WTC11 (cell line): ENCODE measurements at regions not wholly inside any gene's neighbourhood (a gene's known extent, or its start where the extent isn't known, plus 50 kb on each side); places are given as distances from the start of the nearest gene placed in this dataset.
A peak's percentile ranks its signal among the peaks of the same experiment; 100 is the strongest.

ENCODE experiments used
- ATAC-seq: fragments of 200-7000 bp; cut with Tn5 transposase; 2 replicates; pipeline ENCODE4 v1.10.0; 2021; ENCODE audit warnings: mild to moderate bottlenecking, moderate library complexity
- CTCF ChIA-PET: fragments of 300-600 bp; sonication (Branson Sonifier 250); formaldehyde crosslinking; loops from one replicate; lab custom pipeline; 2021; ENCODE audit warnings: antibody characterized with exemption; lab: Charles Lee
- POLR2A ChIA-PET: fragments of 350-600 bp; sonication (Branson Sonifier 250); formaldehyde crosslinking; loops from one replicate; lab custom pipeline; 2021; ENCODE audit warnings: antibody characterized with exemption; lab: Charles Lee
- DNase-seq: peaks from one replicate; pipeline ENCODE4 v3.0.0; 2021; ENCODE audit warnings: low spot score
- H3K27ac Mint-ChIP-seq: 2 replicates; pipeline ENCODE4 v1.8.0; 2021; ENCODE audit warnings: mixed read lengths
- H3K27me3 Mint-ChIP-seq: 2 replicates; pipeline ENCODE4 v1.8.0; 2021; ENCODE audit warnings: low read depth, mild to moderate bottlenecking, moderate library complexity, mixed read lengths
- H3K36me3 Mint-ChIP-seq: 2 replicates; pipeline ENCODE4 v1.8.0; 2021; ENCODE audit warnings: mixed read lengths
- H3K4me1 Mint-ChIP-seq: 2 replicates; pipeline ENCODE4 v1.8.0; 2022; ENCODE audit warnings: mixed read lengths
- H3K4me3 Mint-ChIP-seq: 2 replicates; pipeline ENCODE4 v1.8.0; 2021; ENCODE audit warnings: mild to moderate bottlenecking, moderate library complexity, mixed read lengths
- H3K9me3 Mint-ChIP-seq: 2 replicates; pipeline ENCODE4 v1.8.0; 2021; ENCODE audit warnings: mixed read lengths
- CBFB ChIP-seq: sonication (generic); formaldehyde crosslinking; IDR thresholded peaks from 2 replicates; pipeline ENCODE4 v1.8.1; 2022; ENCODE audit warnings: mild to moderate bottlenecking, low read depth, missing genetic modification reagents
- CREB1 ChIP-seq: sonication (generic); formaldehyde crosslinking; IDR thresholded peaks from 2 replicates; pipeline ENCODE4 v1.8.0; 2023; ENCODE audit warnings: mild to moderate bottlenecking, missing genetic modification reagents
- CREM ChIP-seq: sonication (generic); formaldehyde crosslinking; IDR thresholded peaks from 2 replicates; pipeline ENCODE4 v1.8.1; 2022; ENCODE audit warnings: mild to moderate bottlenecking, missing genetic modification reagents, moderate library complexity
- CTCF ChIP-seq: fragments of 200-600 bp; IDR thresholded peaks from 2 replicates; pipeline ENCODE4 v1.8.0; 2022; ENCODE audit warnings: antibody characterized with exemption
- ELF4 ChIP-seq: sonication (generic); formaldehyde crosslinking; IDR thresholded peaks from 2 replicates; pipeline ENCODE4 v1.8.1; 2022; ENCODE audit warnings: low read depth, mild to moderate bottlenecking, moderate library complexity, missing genetic modification reagents
- FOXK1 ChIP-seq: sonication (generic); formaldehyde crosslinking; IDR thresholded peaks from 2 replicates; pipeline ENCODE4 v1.8.0; 2022; ENCODE audit warnings: mild to moderate bottlenecking, moderate library complexity, missing genetic modification reagents
- FOXP1 ChIP-seq: sonication (generic); formaldehyde crosslinking; IDR thresholded peaks from 2 replicates; pipeline ENCODE4 v1.8.0; 2022; ENCODE audit warnings: missing genetic modification reagents, mild to moderate bottlenecking, moderate library complexity, borderline replicate concordance
- HMGA2 ChIP-seq: fragments of 250-450 bp; sonication (Bioruptor Pico); IDR thresholded peaks from 2 replicates; pipeline ENCODE4 v1.4.0; 2021; ENCODE audit warnings: mild to moderate bottlenecking, moderate library complexity
- IRF2 ChIP-seq: sonication (generic); formaldehyde crosslinking; IDR thresholded peaks from 2 replicates; pipeline ENCODE4 v1.8.0; 2022; ENCODE audit warnings: low read depth, missing genetic modification reagents, borderline replicate concordance
- JAZF1 ChIP-seq: fragments of 250-450 bp; sonication (Bioruptor Pico); IDR thresholded peaks from 2 replicates; pipeline ENCODE4 v1.9.0; 2021; ENCODE audit warnings: moderate library complexity, mild to moderate bottlenecking, inconsistent platforms
- MAX ChIP-seq: sonication (generic); formaldehyde crosslinking; IDR thresholded peaks from 2 replicates; pipeline ENCODE4 v1.8.0; 2022; ENCODE audit warnings: mild to moderate bottlenecking, missing genetic modification reagents
- TCF7 ChIP-seq: sonication (generic); formaldehyde crosslinking; IDR thresholded peaks from 2 replicates; pipeline ENCODE4 v1.8.0; 2022; ENCODE audit warnings: mild to moderate bottlenecking, low read depth, missing genetic modification reagents, moderate library complexity
- TP53 ChIP-seq: sonication (generic); formaldehyde crosslinking; IDR thresholded peaks from 2 replicates; pipeline ENCODE4 v1.8.1; 2023; ENCODE audit warnings: mild to moderate bottlenecking, missing genetic modification reagents
- ZNF416 ChIP-seq: fragments of 250-450 bp; sonication (Bioruptor Pico); IDR thresholded peaks from 2 replicates; pipeline ENCODE4 v1.9.0; 2021; ENCODE audit warnings: mild to moderate bottlenecking, inconsistent platforms
- ZNF425 ChIP-seq: fragments of 250-450 bp; sonication (Bioruptor Pico); conservative IDR thresholded peaks from 2 replicates; pipeline ENCODE4 v1.9.0; 2021; ENCODE audit warnings: mild to moderate bottlenecking
- TF ChIP-seq, protein P1 (sequence below): sonication (generic); formaldehyde crosslinking; conservative IDR thresholded peaks from 2 replicates; pipeline ENCODE4 v1.8.1; 2023; ENCODE audit warnings: mild to moderate bottlenecking, low read depth, missing genetic modification reagents, moderate library complexity
- TF ChIP-seq, protein P2 (sequence below): sonication (generic); formaldehyde crosslinking; IDR thresholded peaks from 2 replicates; pipeline ENCODE4 v1.8.1; 2022; ENCODE audit warnings: missing genetic modification reagents, borderline replicate concordance
- TF ChIP-seq, protein P3 (sequence below): sonication (generic); formaldehyde crosslinking; IDR thresholded peaks from 2 replicates; pipeline ENCODE4 v1.8.0; 2023; ENCODE audit warnings: mild to moderate bottlenecking, missing genetic modification reagents
- TF ChIP-seq, protein P4 (sequence below): sonication (generic); formaldehyde crosslinking; IDR thresholded peaks from 2 replicates; pipeline ENCODE4 v1.8.1; 2023; ENCODE audit warnings: mild to moderate bottlenecking, missing genetic modification reagents

GRCh38 chr5:61933787-61934626 lies 372.0 kb upstream of the KIF2A start:
- Mint-ChIP-seq H3K4me3 (no peak overlapping the region), H3K27ac (no peak overlapping the region), H3K4me1 (no peaks in the 10 kb centered on the region), H3K27me3 (no peaks in the 10 kb centered on the region), H3K36me3 (no peaks in the 10 kb centered on the region), H3K9me3 (peaks cover 4% of the 10 kb centered on the region)
- ChIA-PET POLR2A (no interaction called here), CTCF (interaction anchor here (0.7 to 1.7 kb wide), 10 partner anchors 18 to 1234 kb away, joined by 3 to 8 read pairs (median 4); partner anchors contain the start of gene DEPDC1B)
- ATAC-seq: peak; percentile 85
- TF ChIP-seq JAZF1 (CRISPR knock-in tag): no peak
- TF ChIP-seq CTCF: peak; percentile 45
- DNase-seq: peak; percentile 68

DNA sequence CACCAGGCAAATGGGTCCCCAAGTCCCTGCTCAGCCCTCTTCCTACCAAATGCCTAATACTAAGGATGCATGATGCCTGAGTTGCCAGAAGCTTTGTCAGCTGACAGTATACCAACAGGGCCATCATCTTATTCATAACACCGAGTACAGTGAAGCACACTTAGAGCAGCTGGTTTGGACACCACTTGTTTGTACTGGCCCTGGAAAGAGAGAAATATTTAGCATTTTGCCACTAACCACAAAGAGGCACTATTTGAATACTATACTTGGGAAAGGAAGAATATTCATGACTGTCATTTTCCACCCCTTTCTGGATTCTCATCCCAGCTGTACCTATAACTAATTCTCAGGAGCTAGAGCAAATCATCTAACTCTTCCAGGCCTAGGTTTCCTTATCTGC lies 364.4 kb upstream of the KIF2A start:
- Mint-ChIP-seq H3K4me3 (no peak overlapping the region), H3K36me3 (no peaks in the 10 kb centered on the region), H3K27ac (no peak overlapping the region), H3K27me3 (no peaks in the 10 kb centered on the region; the same call in 1 of the 2 replicates), H3K9me3 (no peaks in the 10 kb centered on the region), H3K4me1 (no peaks in the 10 kb centered on the region)
- ATAC-seq (no peak), DNase-seq (no peak)
- CTCF ChIA-PET: no interaction called here
- POLR2A ChIA-PET: no interaction called here
- TF ChIP-seq, protein P1, sequence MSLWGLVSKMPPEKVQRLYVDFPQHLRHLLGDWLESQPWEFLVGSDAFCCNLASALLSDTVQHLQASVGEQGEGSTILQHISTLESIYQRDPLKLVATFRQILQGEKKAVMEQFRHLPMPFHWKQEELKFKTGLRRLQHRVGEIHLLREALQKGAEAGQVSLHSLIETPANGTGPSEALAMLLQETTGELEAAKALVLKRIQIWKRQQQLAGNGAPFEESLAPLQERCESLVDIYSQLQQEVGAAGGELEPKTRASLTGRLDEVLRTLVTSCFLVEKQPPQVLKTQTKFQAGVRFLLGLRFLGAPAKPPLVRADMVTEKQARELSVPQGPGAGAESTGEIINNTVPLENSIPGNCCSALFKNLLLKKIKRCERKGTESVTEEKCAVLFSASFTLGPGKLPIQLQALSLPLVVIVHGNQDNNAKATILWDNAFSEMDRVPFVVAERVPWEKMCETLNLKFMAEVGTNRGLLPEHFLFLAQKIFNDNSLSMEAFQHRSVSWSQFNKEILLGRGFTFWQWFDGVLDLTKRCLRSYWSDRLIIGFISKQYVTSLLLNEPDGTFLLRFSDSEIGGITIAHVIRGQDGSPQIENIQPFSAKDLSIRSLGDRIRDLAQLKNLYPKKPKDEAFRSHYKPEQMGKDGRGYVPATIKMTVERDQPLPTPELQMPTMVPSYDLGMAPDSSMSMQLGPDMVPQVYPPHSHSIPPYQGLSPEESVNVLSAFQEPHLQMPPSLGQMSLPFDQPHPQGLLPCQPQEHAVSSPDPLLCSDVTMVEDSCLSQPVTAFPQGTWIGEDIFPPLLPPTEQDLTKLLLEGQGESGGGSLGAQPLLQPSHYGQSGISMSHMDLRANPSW (CRISPR knock-in tag): no peak
- TF ChIP-seq MAX (CRISPR knock-in tag) (no peak), FOXK1 (CRISPR knock-in tag) (no peak), CBFB (CRISPR knock-in tag) (no peak), IRF2 (CRISPR knock-in tag) (no peak), TCF7 (no peak), ELF4 (CRISPR knock-in tag) (no peak), FOXP1 (no peak), CREM (no peak), JAZF1 (CRISPR knock-in tag) (no peak), TP53 (CRISPR knock-in tag) (no peak), ZNF425 (CRISPR knock-in tag) (no peak), HMGA2 (CRISPR knock-in tag) (no peak), ZNF416 (CRISPR knock-in tag) (no peak), CREB1 (CRISPR knock-in tag) (no peak)
- TF ChIP-seq, protein P2, sequence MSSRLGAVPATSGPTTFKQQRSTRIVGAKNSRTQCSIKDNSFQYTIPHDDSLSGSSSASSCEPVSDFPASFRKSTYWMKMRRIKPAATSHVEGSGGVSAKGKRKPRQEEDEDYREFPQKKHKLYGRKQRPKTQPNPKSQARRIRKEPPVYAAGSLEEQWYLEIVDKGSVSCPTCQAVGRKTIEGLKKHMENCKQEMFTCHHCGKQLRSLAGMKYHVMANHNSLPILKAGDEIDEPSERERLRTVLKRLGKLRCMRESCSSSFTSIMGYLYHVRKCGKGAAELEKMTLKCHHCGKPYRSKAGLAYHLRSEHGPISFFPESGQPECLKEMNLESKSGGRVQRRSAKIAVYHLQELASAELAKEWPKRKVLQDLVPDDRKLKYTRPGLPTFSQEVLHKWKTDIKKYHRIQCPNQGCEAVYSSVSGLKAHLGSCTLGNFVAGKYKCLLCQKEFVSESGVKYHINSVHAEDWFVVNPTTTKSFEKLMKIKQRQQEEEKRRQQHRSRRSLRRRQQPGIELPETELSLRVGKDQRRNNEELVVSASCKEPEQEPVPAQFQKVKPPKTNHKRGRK: no peak
- TF ChIP-seq, protein P3, sequence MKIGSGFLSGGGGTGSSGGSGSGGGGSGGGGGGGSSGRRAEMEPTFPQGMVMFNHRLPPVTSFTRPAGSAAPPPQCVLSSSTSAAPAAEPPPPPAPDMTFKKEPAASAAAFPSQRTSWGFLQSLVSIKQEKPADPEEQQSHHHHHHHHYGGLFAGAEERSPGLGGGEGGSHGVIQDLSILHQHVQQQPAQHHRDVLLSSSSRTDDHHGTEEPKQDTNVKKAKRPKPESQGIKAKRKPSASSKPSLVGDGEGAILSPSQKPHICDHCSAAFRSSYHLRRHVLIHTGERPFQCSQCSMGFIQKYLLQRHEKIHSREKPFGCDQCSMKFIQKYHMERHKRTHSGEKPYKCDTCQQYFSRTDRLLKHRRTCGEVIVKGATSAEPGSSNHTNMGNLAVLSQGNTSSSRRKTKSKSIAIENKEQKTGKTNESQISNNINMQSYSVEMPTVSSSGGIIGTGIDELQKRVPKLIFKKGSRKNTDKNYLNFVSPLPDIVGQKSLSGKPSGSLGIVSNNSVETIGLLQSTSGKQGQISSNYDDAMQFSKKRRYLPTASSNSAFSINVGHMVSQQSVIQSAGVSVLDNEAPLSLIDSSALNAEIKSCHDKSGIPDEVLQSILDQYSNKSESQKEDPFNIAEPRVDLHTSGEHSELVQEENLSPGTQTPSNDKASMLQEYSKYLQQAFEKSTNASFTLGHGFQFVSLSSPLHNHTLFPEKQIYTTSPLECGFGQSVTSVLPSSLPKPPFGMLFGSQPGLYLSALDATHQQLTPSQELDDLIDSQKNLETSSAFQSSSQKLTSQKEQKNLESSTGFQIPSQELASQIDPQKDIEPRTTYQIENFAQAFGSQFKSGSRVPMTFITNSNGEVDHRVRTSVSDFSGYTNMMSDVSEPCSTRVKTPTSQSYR (CRISPR knock-in tag): no peak
- TF ChIP-seq, protein P4, sequence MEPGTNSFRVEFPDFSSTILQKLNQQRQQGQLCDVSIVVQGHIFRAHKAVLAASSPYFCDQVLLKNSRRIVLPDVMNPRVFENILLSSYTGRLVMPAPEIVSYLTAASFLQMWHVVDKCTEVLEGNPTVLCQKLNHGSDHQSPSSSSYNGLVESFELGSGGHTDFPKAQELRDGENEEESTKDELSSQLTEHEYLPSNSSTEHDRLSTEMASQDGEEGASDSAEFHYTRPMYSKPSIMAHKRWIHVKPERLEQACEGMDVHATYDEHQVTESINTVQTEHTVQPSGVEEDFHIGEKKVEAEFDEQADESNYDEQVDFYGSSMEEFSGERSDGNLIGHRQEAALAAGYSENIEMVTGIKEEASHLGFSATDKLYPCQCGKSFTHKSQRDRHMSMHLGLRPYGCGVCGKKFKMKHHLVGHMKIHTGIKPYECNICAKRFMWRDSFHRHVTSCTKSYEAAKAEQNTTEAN (CRISPR knock-in tag): no peak
